Amygdala (tissue), 56 donors: ENCODE measurements at regions not wholly inside any gene's neighbourhood (a gene's known extent, or its start where the extent isn't known, plus 50 kb on each side); places are given as distances from the start of the nearest gene placed in this dataset.
"Not testable (repeated sequence)": the region's sequence is repeated elsewhere in the genome, so short reads cannot be mapped to it uniquely, and the experiment has no call there.

Source experiments
- DNase-seq, 56 donors: peaks; one replicate each; lab custom pipeline; 2025; lab: John Stamatoyannopoulos, UW

GRCh38 chr5:17755406-17755805, 121.1 kb downstream of the TAF11L14 start:
- DNase-seq, result not testable (repeated sequence)

GRCh38 chr5:17761326-17761725, 127.1 kb downstream of the TAF11L14 start:
- no peak for DNase-seq

- DNase-seq, result no peak
Measured at GRCh38 chr5:17763301-17763700, 129.0 kb downstream of the TAF11L14 start.

- DNase-seq, result no peak
Measured at GRCh38 chr5:17766031-17766430, 131.8 kb downstream of the TAF11L14 start.

GRCh38 chr5:17769277-17769676, 135.0 kb downstream of the TAF11L14 start:
- no peak for DNase-seq

GRCh38 chr5:17772232-17772631, 138.0 kb downstream of the TAF11L14 start:
- DNase-seq, result no peak

GRCh38 chr5:17785774-17786173, 151.5 kb downstream of the TAF11L14 start:
- DNase-seq, result no peak

- no peak for DNase-seq
Measured at GRCh38 chr5:17788351-17788750, 154.1 kb downstream of the TAF11L14 start.

GRCh38 chr5:17794201-17794600, 159.9 kb downstream of the TAF11L14 start:
- no peak for DNase-seq

- DNase-seq, result no peak
Measured at GRCh38 chr5:17794815-17795214, 160.6 kb downstream of the TAF11L14 start.

- no peak for DNase-seq
Measured at GRCh38 chr5:17796142-17796541, 161.9 kb downstream of the TAF11L14 start.

GRCh38 chr5:17796757-17797396, 162.6 kb downstream of the TAF11L14 start:
- no peak for DNase-seq

GRCh38 chr5:17799521-17799920, 165.3 kb downstream of the TAF11L14 start:
- no peak for DNase-seq

GRCh38 chr5:17801595-17801994, 167.3 kb downstream of the TAF11L14 start:
- DNase-seq, result no peak

GRCh38 chr5:17802256-17802655, 168.0 kb downstream of the TAF11L14 start:
- no peak for DNase-seq

GRCh38 chr5:17803971-17804370, 169.7 kb downstream of the TAF11L14 start:
- no peak for DNase-seq

GRCh38 chr5:17805227-17805825, 171.1 kb downstream of the TAF11L14 start:
- DNase-seq, result no peak

GRCh38 chr5:17806818-17807468, 172.7 kb downstream of the TAF11L14 start:
- no peak for DNase-seq

GRCh38 chr5:17808566-17808965, 174.3 kb downstream of the TAF11L14 start:
- peak in 2 of 56 donors; percentile 7 to 30 for DNase-seq

- DNase-seq, result no peak
Measured at GRCh38 chr5:17810734-17811133, 176.5 kb downstream of the TAF11L14 start.

- DNase-seq, result no peak
Measured at GRCh38 chr5:17813214-17813613, 179.0 kb downstream of the TAF11L14 start.

GRCh38 chr5:17816505-17816904, 182.2 kb downstream of the TAF11L14 start:
- DNase-seq, result no peak
